ENCODE measurements at regions not wholly inside any gene's neighbourhood (a gene's known extent, or its start where the extent isn't known, plus 50 kb on each side); places are given as distances from the start of the nearest gene placed in this dataset.

DNA sequence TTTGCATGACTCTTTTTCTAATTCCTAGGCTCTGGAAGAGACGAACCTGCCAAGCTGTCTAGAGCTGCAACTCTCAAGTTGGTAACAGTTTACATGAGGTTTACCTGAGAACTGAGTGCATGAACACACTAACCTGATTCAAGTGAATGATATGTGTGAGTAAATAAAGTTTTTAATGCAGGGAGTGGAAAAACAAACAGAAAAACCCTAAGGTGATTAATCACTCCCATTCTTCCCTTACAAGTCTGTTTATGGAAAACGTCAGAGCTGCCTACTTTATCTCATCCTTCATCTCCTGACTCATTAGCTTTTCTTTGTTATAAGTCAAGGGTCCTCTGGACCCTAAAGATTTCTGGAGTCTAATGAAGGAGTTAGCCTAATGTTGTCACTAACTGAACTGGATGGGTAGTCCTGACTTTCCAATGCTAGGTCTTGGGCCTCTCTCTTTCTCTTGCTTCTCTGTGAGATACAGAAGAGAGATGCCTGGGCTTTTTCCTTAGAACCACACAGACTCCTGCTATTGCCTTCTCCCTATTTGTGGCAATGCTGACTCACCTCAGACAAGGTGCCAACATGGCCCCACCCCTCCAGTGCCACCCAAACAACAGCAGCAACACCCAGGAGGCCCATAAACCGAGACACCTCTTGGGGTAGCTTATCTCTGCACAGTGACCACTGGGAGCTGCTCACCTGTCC lies 952.4 kb downstream of the EPHA4 start:
- H3K27ac Mint-ChIP-seq (ENCODE audit: low read depth, unreplicated experiment): peak overlapping the region; percentile 82
- POLR2A ChIA-PET: interaction anchor here (0.6 to 1.5 kb wide), 3 partner anchors 63 to 326 kb away, joined by 3 to 4 read pairs (median 3); no protein-coding TSS in a partner anchor
- no peaks in the 10 kb centered on the region for H3K27me3 Mint-ChIP-seq (ENCODE audit: insufficient read depth, unreplicated experiment)
- no TSS peak for BruUV-seq (replicated peaks)
- no peak for TF ChIP-seq CTCF (IDR thresholded peaks at IDR 0.05; ENCODE audit: unreplicated experiment)
- intact Hi-C loops (cut with micrococcal nuclease): no loop called here
- CTCF ChIA-PET: interaction anchor here (0.7 to 1.1 kb wide), 2 partner anchors 9 to 1769 kb away, joined by 3 read pairs; no protein-coding TSS in a partner anchor
- H3K4me1 Mint-ChIP-seq (ENCODE audit: insufficient read depth, unreplicated experiment): peaks cover 20% of the 10 kb centered on the region
- DNase-seq (ENCODE audit: unreplicated experiment): peak; percentile 40
- peak overlapping the region; percentile 8 for H3K4me3 Mint-ChIP-seq (ENCODE audit: unreplicated experiment)
- H3K9me3 Mint-ChIP-seq (ENCODE audit: unreplicated experiment): no peaks in the 10 kb centered on the region
- H3K36me3 Mint-ChIP-seq (ENCODE audit: insufficient read depth, unreplicated experiment): no peaks in the 10 kb centered on the region

GRCh38 chr2:220626603-220627002 lies 945.5 kb downstream of the EPHA4 start:
- DNase-seq (ENCODE audit: unreplicated experiment): no peak
- no peak overlapping the region for H3K27ac Mint-ChIP-seq (ENCODE audit: low read depth, unreplicated experiment)
- H3K36me3 Mint-ChIP-seq (ENCODE audit: insufficient read depth, unreplicated experiment): no peaks in the 10 kb centered on the region
- intact Hi-C loops (cut with micrococcal nuclease): no loop called here
- ChIA-PET CTCF (no interaction called here), POLR2A (no interaction called here)
- no peaks in the 10 kb centered on the region for H3K9me3 Mint-ChIP-seq (ENCODE audit: unreplicated experiment)
- H3K4me3 Mint-ChIP-seq (ENCODE audit: unreplicated experiment): no peak overlapping the region
- BruUV-seq (replicated peaks): no TSS peak
- H3K4me1 Mint-ChIP-seq (ENCODE audit: insufficient read depth, unreplicated experiment): peaks cover 6% of the 10 kb centered on the region
- H3K27me3 Mint-ChIP-seq (ENCODE audit: insufficient read depth, unreplicated experiment): no peaks in the 10 kb centered on the region
- no peak for TF ChIP-seq CTCF (IDR thresholded peaks at IDR 0.05; ENCODE audit: unreplicated experiment)

GRCh38 chr2:220628252-220628651 lies 943.9 kb downstream of the EPHA4 start:
- no peak for TF ChIP-seq CTCF (IDR thresholded peaks at IDR 0.05; ENCODE audit: unreplicated experiment)
- Mint-ChIP-seq H3K9me3 (ENCODE audit: unreplicated experiment) (no peaks in the 10 kb centered on the region), H3K36me3 (ENCODE audit: insufficient read depth, unreplicated experiment) (no peaks in the 10 kb centered on the region), H3K4me1 (ENCODE audit: insufficient read depth, unreplicated experiment) (peaks cover 6% of the 10 kb centered on the region), H3K4me3 (ENCODE audit: unreplicated experiment) (no peak overlapping the region), H3K27me3 (ENCODE audit: insufficient read depth, unreplicated experiment) (no peaks in the 10 kb centered on the region), H3K27ac (ENCODE audit: low read depth, unreplicated experiment) (peak overlapping the region; percentile 33)
- POLR2A ChIA-PET: no interaction called here
- DNase-seq (ENCODE audit: unreplicated experiment): peak; percentile 3
- BruUV-seq (replicated peaks): no TSS peak
- intact Hi-C loops (cut with micrococcal nuclease): no loop called here
- CTCF ChIA-PET: interaction anchor here (0.6 kb wide), 1 partner anchor 38 kb away, joined by 3 read pairs; no protein-coding TSS in a partner anchor

GRCh38 chr2:220641137-220641536 lies 931.0 kb downstream of the EPHA4 start:
- no peak for DNase-seq (ENCODE audit: unreplicated experiment)
- Mint-ChIP-seq H3K9me3 (ENCODE audit: unreplicated experiment) (no peaks in the 10 kb centered on the region), H3K4me1 (ENCODE audit: insufficient read depth, unreplicated experiment) (no peaks in the 10 kb centered on the region), H3K27ac (ENCODE audit: low read depth, unreplicated experiment) (no peak overlapping the region), H3K4me3 (ENCODE audit: unreplicated experiment) (no peak overlapping the region), H3K36me3 (ENCODE audit: insufficient read depth, unreplicated experiment) (no peaks in the 10 kb centered on the region), H3K27me3 (ENCODE audit: insufficient read depth, unreplicated experiment) (no peaks in the 10 kb centered on the region)
- CTCF ChIA-PET: interaction anchor here (1.2 kb wide), 1 partner anchor 8 kb away, joined by 3 read pairs; no protein-coding TSS in a partner anchor
- POLR2A ChIA-PET: interaction anchor here (1.5 kb wide), 1 partner anchor 18 kb away, joined by 4 read pairs; no protein-coding TSS in a partner anchor
- intact Hi-C loops (cut with micrococcal nuclease): no loop called here
- no peak for TF ChIP-seq CTCF (IDR thresholded peaks at IDR 0.05; ENCODE audit: unreplicated experiment)
- no TSS peak for BruUV-seq (replicated peaks)
